Smooth muscle cell (in vitro differentiated cells): ENCODE measurements at regions not wholly inside any gene's neighbourhood (a gene's known extent, or its start where the extent isn't known, plus 50 kb on each side); places are given as distances from the start of the nearest gene placed in this dataset.

Experiments used
- DNase-seq: peaks from one replicate; lab custom pipeline; 2025; ENCODE audit not compliant: unreplicated experiment; lab: John Stamatoyannopoulos, UW
- H2AFZ ChIP-seq: fragments of 200-600 bp; sonication (generic); 2 replicates; pipeline ENCODE4 v1.6.0; 2016; ENCODE audit warnings: antibody characterized with exemption, low read depth, mild to moderate bottlenecking
- H3F3A ChIP-seq: fragments of 200-600 bp; sonication (generic); 2 replicates; pipeline ENCODE4 v1.6.0; 2017; ENCODE audit warnings: antibody characterized with exemption, low read depth
- H3K27ac ChIP-seq: fragments of 200-600 bp; sonication (generic); 2 replicates; pipeline ENCODE4 v1.5.1; 2016; ENCODE audit warnings: low read depth, mild to moderate bottlenecking
- H3K27me3 ChIP-seq: fragments of 200-600 bp; sonication (generic); 2 replicates; pipeline ENCODE4 v1.6.1; 2016; ENCODE audit warnings: low read depth, mild to moderate bottlenecking
- H3K36me3 ChIP-seq: fragments of 200-600 bp; sonication (generic); 2 replicates; pipeline ENCODE4 v1.5.1; 2016; ENCODE audit warnings: low read depth
- H3K4me1 ChIP-seq: fragments of 200-600 bp; sonication (generic); 2 replicates; pipeline ENCODE4 v1.5.1; 2016; ENCODE audit warnings: low read depth
- H3K4me2 ChIP-seq: fragments of 200-600 bp; sonication (generic); 2 replicates; pipeline ENCODE4 v1.6.0; 2016; ENCODE audit warnings: mild to moderate bottlenecking
- H3K4me3 ChIP-seq: fragments of 200-600 bp; sonication (generic); 2 replicates; pipeline ENCODE4 v1.5.1; 2016; ENCODE audit warnings: mild to moderate bottlenecking
- H3K79me2 ChIP-seq: fragments of 200-600 bp; sonication (generic); 2 replicates; pipeline ENCODE4 v1.6.0; 2016; ENCODE audit warnings: low read depth, mild to moderate bottlenecking
- H3K9ac ChIP-seq: fragments of 200-600 bp; sonication (generic); 2 replicates; pipeline ENCODE4 v1.6.0; 2016; ENCODE audit warnings: low read depth
- H3K9me3 ChIP-seq: fragments of 200-600 bp; sonication (generic); replicated peaks from 2 replicates; pipeline ENCODE4 v1.5.1; 2016; ENCODE audit warnings: low read depth
- H4K20me1 ChIP-seq: fragments of 200-600 bp; sonication (generic); 2 replicates; pipeline ENCODE4 v1.6.0; 2016; ENCODE audit warnings: low read depth
- CTCF ChIP-seq: fragments of 200-600 bp; sonication (generic); IDR thresholded peaks from 2 replicates; pipeline ENCODE4 v1.5.1; 2017; ENCODE audit warnings: borderline replicate concordance, mild to moderate bottlenecking, antibody characterized with exemption; ENCODE audit not compliant: insufficient read depth, poor library complexity, severe bottlenecking
- WGBS: methylation state at CpG from one replicate; pipeline ENCODE4 v1.1.7; 2016; ENCODE audit warnings: low lambda C conversion rate; 5-methylcytosine and 5-hydroxymethylcytosine counted together

GRCh38 chr2:20935168-20935775, 108.6 kb downstream of the APOB start:
- no peak for TF ChIP-seq CTCF
- H3K79me2 ChIP-seq: no peaks in the 10 kb centered on the region
- DNase-seq: no peak
- H3K9me3 ChIP-seq: no peaks in the 10 kb centered on the region
- H3K4me1 ChIP-seq: no peaks in the 10 kb centered on the region
- no peak overlapping the region for H3K9ac ChIP-seq
- no peaks in the 10 kb centered on the region for H3F3A ChIP-seq
- no peak overlapping the region for H3K4me3 ChIP-seq
- WGBS: 85% methylated on average over 11 of the region's 11 CpGs
- H3K4me2 ChIP-seq: no peak overlapping the region
- no peak overlapping the region for H2AFZ ChIP-seq
- H3K36me3 ChIP-seq: no peaks in the 10 kb centered on the region
- H3K27me3 ChIP-seq: no peaks in the 10 kb centered on the region
- no peaks in the 10 kb centered on the region for H4K20me1 ChIP-seq
- H3K27ac ChIP-seq: no peak overlapping the region

- no peak for TF ChIP-seq CTCF
- Histone ChIP-seq H3K27ac (no peak overlapping the region), H3K36me3 (no peaks in the 10 kb centered on the region), H3K27me3 (no peaks in the 10 kb centered on the region), H3K9me3 (no peaks in the 10 kb centered on the region), H3K79me2 (no peaks in the 10 kb centered on the region), H3K9ac (no peak overlapping the region), H3K4me3 (no peak overlapping the region), H3K4me1 (no peaks in the 10 kb centered on the region), H3F3A (no peaks in the 10 kb centered on the region), H3K4me2 (no peak overlapping the region), H4K20me1 (no peaks in the 10 kb centered on the region), H2AFZ (no peak overlapping the region)
- no peak for DNase-seq
- 57% methylated on average over 2 of the region's 2 CpGs for WGBS
Observed at GRCh38 chr2:20934236-20934635, 109.6 kb downstream of the APOB start.

- H2AFZ ChIP-seq: no peak overlapping the region
- H3F3A ChIP-seq: no peaks in the 10 kb centered on the region
- H3K9me3 ChIP-seq: no peaks in the 10 kb centered on the region
- no peak overlapping the region for H3K27ac ChIP-seq
- no peaks in the 10 kb centered on the region for H3K27me3 ChIP-seq
- no peak overlapping the region for H3K4me2 ChIP-seq
- 77% methylated on average over 1 of the region's 1 CpG for WGBS
- no peaks in the 10 kb centered on the region for H3K4me1 ChIP-seq
- no peak overlapping the region for H3K4me3 ChIP-seq
- no peaks in the 10 kb centered on the region for H3K36me3 ChIP-seq
- no peak overlapping the region for H3K9ac ChIP-seq
- TF ChIP-seq CTCF: no peak
- H3K79me2 ChIP-seq: no peaks in the 10 kb centered on the region
- DNase-seq: no peak
- H4K20me1 ChIP-seq: no peaks in the 10 kb centered on the region
Observed at GRCh38 chr2:20933714-20934113, 110.2 kb downstream of the APOB start.

- DNase-seq: no peak
- no peaks in the 10 kb centered on the region for H3K36me3 ChIP-seq
- H3K9ac ChIP-seq: no peak overlapping the region
- no peaks in the 10 kb centered on the region for H3K27me3 ChIP-seq
- 44% methylated on average over 2 of the region's 2 CpGs for WGBS
- no peaks in the 10 kb centered on the region for H3K79me2 ChIP-seq
- no peak overlapping the region for H2AFZ ChIP-seq
- H3K27ac ChIP-seq: peak overlapping the region; percentile 59
- no peaks in the 10 kb centered on the region for H4K20me1 ChIP-seq
- H3K9me3 ChIP-seq: no peaks in the 10 kb centered on the region
- no peaks in the 10 kb centered on the region for H3F3A ChIP-seq
- no peaks in the 10 kb centered on the region for H3K4me1 ChIP-seq
- H3K4me3 ChIP-seq: no peak overlapping the region
- TF ChIP-seq CTCF: no peak
- H3K4me2 ChIP-seq: peak overlapping the region; percentile 58
Observed at GRCh38 chr2:20931346-20931745, 108.4 kb upstream of the LDAH start.
